Neutrophil (primary cell): ENCODE measurements at regions not wholly inside any gene's neighbourhood (a gene's known extent, or its start where the extent isn't known, plus 50 kb on each side); places are given as distances from the start of the nearest gene placed in this dataset.

ENCODE experiments used
- H3K27ac ChIP-seq: fragments of 200-600 bp; sonication (generic); 2 replicates; pipeline ENCODE4 v1.5.1; 2016; ENCODE audit warnings: mild to moderate bottlenecking, moderate library complexity
- H3K27me3 ChIP-seq: fragments of 200-600 bp; sonication (generic); 2 replicates; pipeline ENCODE4 v1.6.0; 2016; ENCODE audit warnings: mild to moderate bottlenecking
- H3K36me3 ChIP-seq: fragments of 200-600 bp; sonication (generic); 2 replicates; pipeline ENCODE4 v1.5.1; 2017
- H3K4me1 ChIP-seq, 2 experiments: fragments of 200-600 bp in 1 of 2; sonication (generic) in 1 of 2; 1 replicate in 1 of 2; 2 replicates in 1 of 2; pipeline versions ENCODE4 v1.5.1 to v1.6.1; 2013 to 2016; ENCODE audit warnings: low read depth in 1 of 2, low read length in 1 of 2, mild to moderate bottlenecking in 1 of 2, moderate library complexity in 1 of 2; ENCODE audit not compliant: control insufficient read depth in 1 of 2, insufficient read depth in 1 of 2
- H3K4me3 ChIP-seq, 2 experiments: fragments of 200-600 bp in 1 of 2; sonication (generic) in 1 of 2; 1 replicate in 1 of 2; 2 replicates in 1 of 2; pipeline ENCODE4 v1.5.1; 2013 to 2016; ENCODE audit warnings: low read depth in 1 of 2, low read length in 1 of 2, mild to moderate bottlenecking in 1 of 2, moderate library complexity in 1 of 2
- H3K9me3 ChIP-seq: fragments of 200-600 bp; sonication (generic); 2 replicates; pipeline ENCODE4 v1.5.1; 2016
- CTCF ChIP-seq: fragments of 200-600 bp; sonication (generic); IDR thresholded peaks from 2 replicates; pipeline ENCODE4 v1.5.1; 2016; ENCODE audit warnings: antibody characterized with exemption

DNA sequence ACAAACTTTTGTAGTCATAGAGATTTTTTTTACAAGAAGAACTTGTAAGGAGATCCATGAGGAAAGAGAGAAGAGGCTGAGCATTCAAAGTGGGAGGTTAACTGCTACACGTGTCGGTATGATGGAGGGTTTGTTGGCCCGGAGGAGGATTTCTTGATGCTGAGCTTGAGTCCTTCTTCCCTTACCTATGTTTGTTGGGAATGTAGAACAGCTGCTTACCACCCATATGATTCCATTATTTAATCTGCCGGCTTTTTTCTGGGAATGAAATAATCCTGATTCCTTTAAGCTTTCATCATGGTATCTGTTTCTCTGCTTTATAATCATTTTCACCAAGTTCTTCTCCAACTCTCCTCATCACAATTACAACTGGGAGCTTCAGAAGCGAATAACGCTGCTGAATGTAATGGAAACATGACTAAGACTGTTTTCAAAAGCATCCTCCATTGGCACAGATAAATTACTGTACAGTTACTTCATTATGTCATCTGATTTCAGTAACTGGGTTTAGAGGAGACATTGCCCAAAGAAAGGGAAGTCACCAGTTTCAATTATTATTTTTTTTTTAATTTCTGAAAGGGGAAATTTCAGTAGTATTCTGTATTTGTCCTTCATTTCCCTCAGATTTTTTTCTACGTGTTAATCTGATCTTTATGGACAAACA lies 420.6 kb downstream of the SPRY1 start:
- TF ChIP-seq CTCF: no peak
- no peaks in the 10 kb centered on the region for H3K4me1 ChIP-seq
- no peaks in the 10 kb centered on the region for H3K9me3 ChIP-seq
- H3K36me3 ChIP-seq: no peaks in the 10 kb centered on the region
- no peak overlapping the region for H3K27ac ChIP-seq
- H3K4me3 ChIP-seq: no peak overlapping the region
- H3K27me3 ChIP-seq: no peaks in the 10 kb centered on the region

DNA sequence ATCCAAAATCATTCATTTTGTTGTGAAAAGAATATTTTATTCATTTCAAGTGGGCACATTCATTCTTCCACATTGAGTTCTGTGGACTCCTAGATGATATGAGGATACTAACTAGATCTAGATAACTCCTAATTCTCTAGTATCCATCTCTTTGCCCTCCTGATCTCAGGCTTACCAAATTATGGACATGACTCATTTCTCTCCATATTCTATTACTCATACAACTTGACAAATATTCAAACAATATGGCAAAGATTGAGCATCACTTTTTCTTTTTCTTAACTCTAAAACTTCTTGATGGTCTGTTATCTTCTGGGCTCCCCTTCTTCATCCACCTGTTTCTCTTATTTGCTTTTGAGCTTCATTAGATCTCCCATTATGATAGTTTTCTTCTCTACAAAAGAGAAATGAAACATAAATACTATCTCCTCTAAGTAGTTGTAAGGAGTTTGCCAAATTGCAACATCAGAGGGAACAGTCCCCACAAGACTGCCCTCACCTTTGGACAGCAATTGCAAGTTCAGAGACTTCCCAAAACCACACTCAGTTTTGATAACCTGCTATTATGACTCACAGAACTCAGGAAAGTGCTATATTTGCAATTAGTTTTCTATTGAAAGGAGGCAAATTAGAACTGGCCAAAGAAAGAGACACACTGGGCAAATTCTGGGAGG lies 422.9 kb downstream of the SPRY1 start:
- H3K36me3 ChIP-seq: no peaks in the 10 kb centered on the region
- TF ChIP-seq CTCF: no peak
- H3K9me3 ChIP-seq: no peaks in the 10 kb centered on the region
- H3K27me3 ChIP-seq: no peaks in the 10 kb centered on the region
- H3K4me3 ChIP-seq: no peak overlapping the region
- no peak overlapping the region for H3K27ac ChIP-seq
- H3K4me1 ChIP-seq: no peaks in the 10 kb centered on the region

- Histone ChIP-seq H3K4me1 (no peaks in the 10 kb centered on the region), H3K9me3 (no peaks in the 10 kb centered on the region), H3K27ac (no peak overlapping the region), H3K4me3 (no peak overlapping the region), H3K27me3 (no peaks in the 10 kb centered on the region), H3K36me3 (no peaks in the 10 kb centered on the region)
- TF ChIP-seq CTCF: no peak
Observed at GRCh38 chr4:123821861-123822260, 425.3 kb downstream of the SPRY1 start.

- no peaks in the 10 kb centered on the region for H3K4me1 ChIP-seq
- no peak for TF ChIP-seq CTCF
- no peaks in the 10 kb centered on the region for H3K9me3 ChIP-seq
- H3K4me3 ChIP-seq: no peak overlapping the region
- no peak overlapping the region for H3K27ac ChIP-seq
- no peaks in the 10 kb centered on the region for H3K27me3 ChIP-seq
- no peaks in the 10 kb centered on the region for H3K36me3 ChIP-seq
Observed at GRCh38 chr4:123822353-123822752, 425.8 kb downstream of the SPRY1 start.

DNA sequence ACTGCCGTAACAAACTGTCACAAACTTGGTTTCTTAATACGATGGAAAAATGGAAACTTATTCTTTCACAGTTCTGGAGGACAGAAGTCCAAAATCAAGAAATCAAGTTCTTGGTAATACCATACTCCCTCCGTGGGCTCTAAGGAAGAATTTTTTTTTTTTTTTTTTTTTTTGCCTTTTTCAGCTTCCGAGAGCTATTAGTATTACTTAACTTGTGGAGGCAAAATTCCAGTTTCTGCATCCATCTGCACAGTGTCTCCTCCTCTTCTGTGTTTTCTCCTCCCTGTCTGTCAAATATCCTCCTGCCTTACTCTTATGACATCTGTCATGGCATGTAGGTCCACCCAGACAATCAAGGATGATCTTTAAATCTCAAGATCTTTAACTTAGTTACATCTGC lies 426.6 kb downstream of the SPRY1 start:
- Histone ChIP-seq H3K4me3 (no peak overlapping the region), H3K9me3 (no peaks in the 10 kb centered on the region), H3K36me3 (no peaks in the 10 kb centered on the region), H3K27ac (no peak overlapping the region), H3K4me1 (no peaks in the 10 kb centered on the region), H3K27me3 (no peaks in the 10 kb centered on the region)
- TF ChIP-seq CTCF: no peak
